LNCaP clone FGC (cell line): ENCODE measurements at regions not wholly inside any gene's neighbourhood (a gene's known extent, or its start where the extent isn't known, plus 50 kb on each side); places are given as distances from the start of the nearest gene placed in this dataset.

Source experiments
- DNase-seq: peaks from one replicate; pipeline ENCODE4 v3.0.0-alpha.2; 2011; ENCODE audit warnings: low read depth
- H3K4me3 ChIP-seq: 2 replicates; pipeline ENCODE4 v1.5.1; 2011; ENCODE audit warnings: mild to moderate bottlenecking, low read depth, low read length, control low read depth
- CTCF ChIP-seq: IDR thresholded peaks from 2 replicates; pipeline ENCODE4 v1.5.1; 2012; ENCODE audit warnings: mild to moderate bottlenecking; ENCODE audit not compliant: control insufficient read depth, insufficient read depth; ENCODE audit errors: extremely low read depth

DNA sequence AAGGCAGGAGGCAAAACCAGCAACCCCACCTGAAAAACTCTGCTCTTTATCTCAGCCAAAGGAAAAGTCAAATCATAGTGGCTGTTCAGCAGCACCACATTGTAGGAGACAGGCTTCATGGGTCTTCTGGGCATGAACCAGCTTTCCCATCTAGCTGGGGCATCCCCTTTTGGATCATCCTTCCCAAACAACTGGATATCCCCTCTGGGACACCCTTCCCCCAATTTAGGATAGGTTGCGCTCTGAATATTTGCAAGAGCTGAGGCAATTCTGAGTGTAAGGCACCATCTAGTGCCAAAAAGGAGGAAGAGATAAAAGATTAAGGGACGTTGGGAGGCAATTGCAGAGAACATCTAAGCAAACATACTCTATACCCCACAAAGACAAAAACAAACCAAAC lies 295.8 kb downstream of the MATN1 start:
- no peak overlapping the region for H3K4me3 ChIP-seq
- no peak for DNase-seq
- peak; percentile 7; the same call in 1 of the 2 replicates for TF ChIP-seq CTCF

GRCh38 chr1:30425046-30425445 lies 298.3 kb downstream of the MATN1 start:
- TF ChIP-seq CTCF: no peak
- H3K4me3 ChIP-seq: no peak overlapping the region
- DNase-seq: no peak

DNA sequence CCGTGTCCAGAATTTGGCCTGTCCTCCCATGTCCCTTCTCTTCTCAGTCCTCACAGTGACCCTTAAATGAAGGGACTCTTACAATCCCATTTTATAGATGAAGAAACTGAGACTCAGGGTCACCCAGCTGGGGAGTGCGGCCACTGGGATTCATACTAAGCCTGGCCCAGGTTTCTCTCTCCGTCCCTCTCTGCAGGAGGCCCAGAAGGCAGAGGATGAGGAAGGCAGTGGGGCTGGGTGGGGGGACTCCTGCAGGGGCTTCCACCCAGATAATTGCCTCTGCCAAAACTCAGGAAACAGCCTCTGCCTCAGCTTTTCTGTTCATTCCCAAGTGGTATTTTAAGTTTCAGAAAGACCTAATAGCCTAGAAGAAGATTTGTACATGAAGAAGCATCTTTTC lies 299.8 kb downstream of the MATN1 start:
- no peak for DNase-seq
- no peak overlapping the region for H3K4me3 ChIP-seq
- TF ChIP-seq CTCF: no peak

DNA sequence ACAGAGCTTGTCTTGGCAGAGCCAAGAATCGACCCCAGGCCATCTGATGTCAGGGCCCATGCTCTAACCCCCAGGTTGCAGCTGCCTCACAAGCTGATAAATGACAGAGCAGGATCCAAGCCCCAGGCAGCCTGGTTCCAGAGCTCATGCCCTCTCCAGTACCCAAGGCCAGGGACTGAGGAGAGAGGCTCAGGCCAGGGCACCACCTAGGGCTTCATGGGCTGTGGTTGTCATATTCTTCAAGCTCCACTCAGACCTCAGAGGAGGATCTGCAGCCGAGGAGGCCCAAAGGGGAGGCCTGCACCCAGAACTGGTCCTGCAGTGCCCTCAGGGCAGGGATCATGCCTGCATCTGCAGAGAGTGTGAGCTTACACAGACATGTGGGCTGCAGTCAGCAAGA lies 301.1 kb downstream of the MATN1 start:
- no peak for TF ChIP-seq CTCF
- no peak for DNase-seq
- no peak overlapping the region for H3K4me3 ChIP-seq

- DNase-seq: no peak
Measured at GRCh38 chr1:30420519-30421050, 302.8 kb downstream of the MATN1 start.

DNA sequence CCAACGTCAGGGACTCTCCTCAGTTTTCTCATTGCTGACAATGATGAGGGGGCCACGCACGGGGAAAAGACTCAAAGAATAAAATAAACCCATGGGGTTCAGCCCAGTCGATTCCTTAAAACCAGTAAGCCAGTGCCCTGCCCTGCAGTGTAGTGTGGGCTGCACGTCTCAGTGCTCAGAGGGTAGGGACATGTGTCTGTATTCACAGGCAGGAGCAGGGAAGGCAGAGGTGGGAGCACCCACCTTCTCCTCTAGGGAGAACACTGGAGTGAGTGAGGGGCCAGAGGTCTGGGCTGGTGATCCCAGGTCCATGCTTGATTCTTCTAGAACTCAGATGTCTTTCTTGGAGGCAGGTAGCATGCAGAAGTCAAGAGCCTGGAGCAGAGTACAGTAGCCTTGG lies 303.6 kb downstream of the MATN1 start:
- TF ChIP-seq CTCF: no peak
- no peak for DNase-seq
- H3K4me3 ChIP-seq: no peak overlapping the region

More at GRCh38 chr1:30420519-30421050, 302.8 kb downstream of the MATN1 start:
- TF ChIP-seq CTCF: no peak
- no peak overlapping the region for H3K4me3 ChIP-seq

DNA sequence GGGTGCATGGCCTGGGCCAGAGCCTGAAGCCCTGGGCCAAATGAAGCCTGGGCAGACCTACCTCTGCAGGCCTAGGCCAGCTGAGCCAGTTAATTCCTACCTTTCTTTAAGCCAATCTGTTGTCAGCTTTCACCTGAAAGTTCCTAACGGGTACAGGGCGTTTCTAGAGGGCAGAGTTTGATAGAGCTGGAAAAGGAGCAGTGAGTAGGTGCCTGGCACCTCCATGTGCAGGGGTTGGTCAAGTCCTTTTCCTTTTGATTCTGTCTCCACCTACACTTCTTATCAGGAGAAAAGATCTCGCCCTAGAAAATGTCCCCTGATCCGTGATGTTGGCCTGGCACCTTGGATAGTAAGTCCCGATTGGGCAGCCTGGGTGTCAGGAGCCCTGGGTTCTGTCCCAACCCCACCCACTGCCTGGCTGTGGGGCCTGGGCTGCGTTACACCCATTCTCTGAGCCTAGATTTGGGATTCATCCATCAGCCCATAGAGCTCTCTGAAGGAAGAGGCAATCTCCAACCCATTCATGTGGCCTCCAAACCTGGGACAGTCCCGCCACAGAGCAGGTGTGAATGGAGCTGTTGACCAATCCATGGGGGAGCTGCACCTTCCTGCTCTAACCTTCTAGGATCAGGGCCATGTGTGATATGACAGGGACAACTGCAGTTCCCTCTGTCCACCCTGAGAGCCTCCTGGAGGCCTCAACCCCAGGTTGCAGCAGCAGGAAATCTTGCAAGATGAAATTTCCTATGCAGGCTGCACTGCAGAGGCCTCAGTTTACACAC lies 304.3 kb downstream of the MATN1 start:
- H3K4me3 ChIP-seq: no peak overlapping the region
- no peak for TF ChIP-seq CTCF
- no peak for DNase-seq
